ENCODE measurements at regions not wholly inside any gene's neighbourhood (a gene's known extent, or its start where the extent isn't known, plus 50 kb on each side); places are given as distances from the start of the nearest gene placed in this dataset.
"Not testable (repeated sequence)": the region's sequence is repeated elsewhere in the genome, so short reads cannot be mapped to it uniquely, and the experiment has no call there.

GRCh38 chr2:223155956-223156355 is 104.0 kb downstream of the KCNE4 start:
- TF ChIP-seq JUND (IDR thresholded peaks at IDR 0.05; ENCODE audit: low read depth): no peak
- in situ Hi-C loops (cut with HindIII; ENCODE audit: low pct_unique_long_range_greater_than_20kb, low sequenced_read_pairs): no loop called here

GRCh38 chr2:223161873-223162458 is 110.0 kb downstream of the KCNE4 start:
- in situ Hi-C loops (cut with HindIII; ENCODE audit: low pct_unique_long_range_greater_than_20kb, low sequenced_read_pairs): no loop called here
- no peak for DNase-seq (ENCODE audit: low read depth in 1 of 2, low spot score in 1 of 2)
- TF ChIP-seq JUND (IDR thresholded peaks at IDR 0.05; ENCODE audit: low read depth): no peak

More at GRCh38 chr2:223155956-223156355, 104.0 kb downstream of the KCNE4 start:
- no peak for DNase-seq (ENCODE audit: low read depth in 1 of 2, low spot score in 1 of 2)

DNA sequence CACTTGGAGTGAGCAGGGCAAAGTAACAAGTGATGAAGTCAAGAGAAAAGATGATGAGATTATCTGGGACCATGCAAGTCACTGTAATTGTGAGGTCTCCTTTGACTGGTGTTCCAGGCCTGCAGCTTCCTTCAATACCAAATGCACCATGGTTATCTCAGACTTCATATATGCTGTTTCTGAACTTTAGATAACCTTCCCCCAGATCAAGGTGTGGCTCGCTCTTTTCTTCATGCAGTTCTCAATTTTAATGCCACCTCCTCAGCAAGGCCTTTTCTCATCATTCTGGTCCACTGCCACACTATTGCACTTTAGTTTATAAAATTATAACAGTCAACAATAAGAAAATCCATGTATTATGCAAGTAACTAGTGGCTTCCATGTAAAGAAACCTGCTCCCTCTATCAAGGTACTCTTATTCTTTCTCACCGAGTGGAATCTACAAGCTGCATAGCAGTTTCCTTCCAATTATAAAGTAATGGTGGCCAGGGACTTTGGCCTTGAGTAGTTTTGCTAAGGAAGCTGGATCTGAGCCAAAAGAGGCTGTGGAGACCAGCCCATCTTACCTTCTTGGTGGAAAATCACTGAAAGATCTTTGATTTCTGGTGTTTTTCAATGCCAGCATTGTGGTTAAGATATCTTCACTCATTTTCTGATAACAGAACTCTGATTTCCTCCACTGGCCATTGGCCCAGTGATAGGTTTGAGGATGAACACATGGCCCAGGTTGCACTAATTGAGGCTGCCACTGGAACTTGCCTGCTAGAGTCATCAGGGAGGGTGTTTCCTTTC is 113.6 kb downstream of the KCNE4 start:
- DNase-seq (ENCODE audit: low read depth in 1 of 2, low spot score in 1 of 2): no peak
- in situ Hi-C loops (cut with HindIII; ENCODE audit: low pct_unique_long_range_greater_than_20kb, low sequenced_read_pairs): no loop called here
- TF ChIP-seq JUND (IDR thresholded peaks at IDR 0.05; ENCODE audit: low read depth): no peak

DNA sequence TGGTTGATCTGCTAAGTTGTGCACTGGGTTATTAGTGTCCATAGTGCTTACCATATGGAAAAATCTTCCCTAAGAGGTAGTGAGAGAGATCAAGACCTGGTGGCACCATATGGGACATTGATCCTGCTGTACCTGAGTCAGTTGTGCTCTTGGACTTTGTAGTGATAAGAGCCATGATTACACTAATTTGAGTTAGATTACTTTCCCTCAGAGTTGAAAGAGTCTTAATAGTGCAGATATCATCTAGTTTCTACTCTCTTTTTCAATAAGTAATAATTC is 114.2 kb downstream of the KCNE4 start:
- in situ Hi-C loops (cut with HindIII; ENCODE audit: low pct_unique_long_range_greater_than_20kb, low sequenced_read_pairs): no loop called here
- TF ChIP-seq JUND (IDR thresholded peaks at IDR 0.05; ENCODE audit: low read depth): no peak

GRCh38 chr2:223166983-223167650 is 115.1 kb downstream of the KCNE4 start:
- TF ChIP-seq JUND (IDR thresholded peaks at IDR 0.05; ENCODE audit: low read depth): no peak
- no peak for DNase-seq (ENCODE audit: low read depth in 1 of 2, low spot score in 1 of 2)
- in situ Hi-C loops (cut with HindIII; ENCODE audit: low pct_unique_long_range_greater_than_20kb, low sequenced_read_pairs): no loop called here

More for the DNA sequence above, 114.2 kb downstream of the KCNE4 start:
- DNase-seq (ENCODE audit: low read depth in 1 of 2, low spot score in 1 of 2): no peak

DNA sequence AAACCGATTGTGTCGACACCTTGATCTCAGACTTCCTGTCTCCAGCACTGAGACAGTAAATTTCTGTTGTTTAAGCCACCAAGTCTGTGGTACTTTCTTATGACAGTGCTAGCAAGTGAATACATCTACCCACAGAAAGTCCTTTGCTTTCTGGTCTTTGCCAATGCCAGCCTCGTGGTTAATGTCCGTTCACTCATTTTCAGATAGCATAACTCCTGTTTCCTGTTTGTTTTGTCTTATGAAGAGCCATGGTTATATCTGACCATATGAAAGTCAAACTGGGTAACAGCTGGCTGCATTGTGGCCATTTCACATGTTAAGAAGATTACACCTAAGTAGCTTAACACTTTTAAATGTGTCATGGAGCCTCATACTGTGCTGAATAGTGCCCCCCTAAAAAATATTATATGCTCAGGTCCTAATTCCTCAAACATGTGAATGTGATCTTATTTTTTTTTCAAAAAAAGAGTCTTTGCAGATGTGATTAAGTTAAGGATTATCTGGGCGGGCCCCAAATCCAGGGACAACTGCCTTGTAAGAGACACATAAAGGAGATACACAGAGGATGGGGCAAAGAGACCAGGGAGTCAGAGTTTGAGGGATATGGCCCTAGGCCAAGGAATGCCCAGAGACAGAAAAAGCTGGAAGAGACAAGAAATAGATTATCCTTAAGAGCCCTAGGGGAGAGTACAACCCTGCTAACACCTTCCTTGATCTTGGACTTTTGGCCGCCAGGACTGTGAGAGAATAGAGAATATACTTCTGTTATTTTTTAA is 118.0 kb downstream of the KCNE4 start:
- TF ChIP-seq JUND (IDR thresholded peaks at IDR 0.05; ENCODE audit: low read depth): no peak
- in situ Hi-C loops (cut with HindIII; ENCODE audit: low pct_unique_long_range_greater_than_20kb, low sequenced_read_pairs): no loop called here
- no peak for DNase-seq (ENCODE audit: low read depth in 1 of 2, low spot score in 1 of 2)

DNA sequence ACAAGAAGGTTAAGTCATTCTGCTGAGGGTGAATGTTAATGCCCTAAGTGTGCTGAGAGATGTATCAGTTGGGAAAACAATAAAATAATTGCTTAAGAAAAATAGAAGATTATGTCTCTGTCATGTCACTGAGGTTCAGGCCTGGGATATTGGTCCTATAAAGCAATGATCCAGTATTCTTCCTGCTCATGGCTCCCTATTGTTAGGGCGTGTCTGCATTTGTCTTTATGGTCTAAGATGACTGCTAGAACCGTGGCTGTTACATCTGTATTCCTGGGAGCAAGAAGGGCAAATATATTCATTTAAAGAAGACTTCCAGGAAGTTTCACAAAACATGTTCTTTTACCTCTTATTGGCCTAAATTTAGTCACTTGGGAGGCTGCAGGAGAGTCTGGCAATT is 125.0 kb downstream of the KCNE4 start:
- DNase-seq (ENCODE audit: low read depth in 1 of 2, low spot score in 1 of 2): no peak
- in situ Hi-C loops (cut with HindIII; ENCODE audit: low pct_unique_long_range_greater_than_20kb, low sequenced_read_pairs): no loop called here
- no peak for TF ChIP-seq JUND (IDR thresholded peaks at IDR 0.05; ENCODE audit: low read depth)

DNA sequence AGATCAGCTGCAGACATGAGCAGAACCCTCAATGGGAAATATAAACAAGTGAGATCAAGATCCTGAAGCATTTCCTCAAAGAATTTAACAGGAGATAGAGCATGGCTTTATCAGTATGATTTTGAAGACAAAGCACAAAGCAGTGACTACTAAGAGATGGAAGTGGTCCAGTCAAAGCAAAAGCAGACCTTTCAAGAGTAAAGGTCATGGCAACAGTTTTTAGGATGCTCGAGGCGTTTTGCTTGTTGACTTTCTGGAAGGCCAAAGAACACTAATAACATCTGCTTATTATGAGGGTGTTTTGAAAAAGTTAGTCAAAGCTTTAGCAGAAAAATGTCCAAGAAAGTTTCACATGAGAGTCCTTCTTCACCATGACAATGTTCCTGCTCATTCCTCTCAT is 128.5 kb downstream of the KCNE4 start:
- no peak for DNase-seq (ENCODE audit: low read depth in 1 of 2, low spot score in 1 of 2)
- TF ChIP-seq JUND (IDR thresholded peaks at IDR 0.05; ENCODE audit: low read depth): no peak
- in situ Hi-C loops (cut with HindIII; ENCODE audit: low pct_unique_long_range_greater_than_20kb, low sequenced_read_pairs): no loop called here

- TF ChIP-seq JUND (IDR thresholded peaks at IDR 0.05; ENCODE audit: low read depth): no peak
Measured at GRCh38 chr2:223181561-223181960, 129.6 kb downstream of the KCNE4 start.

GRCh38 chr2:223182356-223182755 is 130.4 kb downstream of the KCNE4 start:
- no peak for TF ChIP-seq JUND (IDR thresholded peaks at IDR 0.05; ENCODE audit: low read depth)
- in situ Hi-C loops (cut with HindIII; ENCODE audit: low pct_unique_long_range_greater_than_20kb, low sequenced_read_pairs): no loop called here
- no peak for DNase-seq (ENCODE audit: low read depth in 1 of 2, low spot score in 1 of 2)

More at GRCh38 chr2:223181561-223181960, 129.6 kb downstream of the KCNE4 start:
- in situ Hi-C loops (cut with HindIII; ENCODE audit: low pct_unique_long_range_greater_than_20kb, low sequenced_read_pairs): no loop called here
- DNase-seq (ENCODE audit: low read depth in 1 of 2, low spot score in 1 of 2): no peak

DNA sequence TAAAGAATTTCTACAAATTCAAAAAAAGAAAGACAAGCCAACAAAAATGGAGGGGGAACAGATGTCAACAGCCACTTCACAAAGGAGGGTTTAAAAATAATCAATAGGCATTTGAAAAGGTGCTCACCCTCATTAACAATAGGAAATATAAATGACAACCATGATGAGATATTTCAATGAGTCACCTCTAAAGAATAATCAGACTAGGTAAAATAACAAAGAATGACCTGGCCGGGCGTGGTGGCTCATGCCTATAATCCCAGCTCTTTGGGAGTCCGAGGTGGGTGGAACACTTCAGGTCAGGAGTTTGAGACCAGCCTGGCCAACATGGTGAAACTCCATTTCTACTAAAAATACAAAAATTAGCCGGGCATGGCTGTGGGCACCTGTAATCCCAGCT is 133.6 kb downstream of the KCNE4 start:
- in situ Hi-C loops (cut with HindIII; ENCODE audit: low pct_unique_long_range_greater_than_20kb, low sequenced_read_pairs): no loop called here
- DNase-seq (ENCODE audit: low read depth in 1 of 2, low spot score in 1 of 2): no peak
- no peak for TF ChIP-seq JUND (IDR thresholded peaks at IDR 0.05; ENCODE audit: low read depth)

DNA sequence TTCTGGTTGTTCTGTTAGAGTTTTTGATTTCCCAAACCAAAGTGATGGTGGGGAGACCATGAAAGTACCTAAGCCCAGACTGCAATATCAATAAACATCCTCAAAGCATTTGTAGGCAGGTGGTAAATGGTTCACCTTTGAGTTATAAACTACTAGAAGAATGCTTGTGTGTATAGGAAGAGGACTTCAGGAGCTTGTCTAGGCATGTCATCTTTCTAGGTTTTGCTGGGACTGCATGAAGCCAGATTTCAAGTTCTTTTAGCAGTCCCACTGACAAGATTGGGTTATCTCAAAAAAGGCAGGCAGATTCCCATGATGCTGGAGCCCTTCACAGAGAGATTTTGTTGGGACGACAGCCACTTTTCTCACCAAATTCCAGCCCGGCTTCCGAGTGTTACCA is 135.3 kb downstream of the KCNE4 start:
- TF ChIP-seq JUND (IDR thresholded peaks at IDR 0.05; ENCODE audit: low read depth): no peak
- no peak for DNase-seq (ENCODE audit: low read depth in 1 of 2, low spot score in 1 of 2)
- in situ Hi-C loops (cut with HindIII; ENCODE audit: low pct_unique_long_range_greater_than_20kb, low sequenced_read_pairs): no loop called here

DNA sequence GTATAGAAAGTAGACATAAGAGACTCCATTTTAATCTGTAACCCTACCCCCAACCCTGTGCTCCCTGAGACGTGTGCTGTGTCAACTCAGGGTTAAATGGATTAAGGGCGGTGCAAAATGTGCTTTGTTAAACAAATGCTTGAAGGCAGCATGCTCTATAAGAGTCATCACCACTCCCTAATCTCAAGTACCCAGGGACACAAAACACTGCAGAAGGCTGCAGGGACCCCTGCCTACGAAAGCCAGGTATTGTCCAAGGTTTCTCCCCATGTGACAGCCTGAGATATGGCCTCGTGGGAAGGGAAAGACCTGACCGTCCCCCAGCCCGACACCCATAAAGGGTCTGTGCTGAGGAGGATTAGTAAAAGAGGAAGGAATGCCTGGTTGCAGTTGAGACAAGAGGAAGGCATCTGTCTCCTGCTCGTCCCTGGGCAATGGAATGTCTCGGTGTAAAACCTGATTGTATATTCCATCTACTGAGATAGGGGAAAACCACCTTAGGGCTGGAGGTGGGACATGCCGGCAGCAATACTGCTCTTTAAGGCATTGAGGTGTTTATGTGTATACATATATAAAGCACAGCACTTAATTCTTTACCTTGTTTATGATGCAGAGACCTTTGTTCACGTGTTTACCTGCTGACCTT is 138.7 kb downstream of the KCNE4 start:
- DNase-seq (ENCODE audit: low read depth in 1 of 2, low spot score in 1 of 2); in situ Hi-C loops (cut with HindIII; ENCODE audit: low pct_unique_long_range_greater_than_20kb, low sequenced_read_pairs): not testable (repeated sequence)
